Prostate gland (tissue), 2 donors: ENCODE measurements at regions not wholly inside any gene's neighbourhood (a gene's known extent, or its start where the extent isn't known, plus 50 kb on each side); places are given as distances from the start of the nearest gene placed in this dataset.

Experiments
- DNase-seq: peaks from one replicate; pipeline ENCODE4 v3.0.0-alpha.2; 2019; ENCODE audit warnings: low spot score
- H3K27ac ChIP-seq, 2 donors: fragments of 200-600 bp; sonication (generic); 2 replicates each; pipeline ENCODE4 v1.5.1; 2017 to 2019
- H3K27me3 ChIP-seq: fragments of 200-600 bp; sonication (generic); replicated peaks from 2 replicates; pipeline ENCODE4 v1.5.1; 2019; ENCODE audit not compliant: insufficient read depth
- H3K36me3 ChIP-seq, 2 donors: fragments of 200-600 bp; sonication (generic); 1 replicate in 1 of 2; 2 replicates in 1 of 2; pipeline versions ENCODE4 v1.5.1 to v1.8.1; 2017 to 2019
- H3K4me1 ChIP-seq: fragments of 200-600 bp; sonication (generic); replicated peaks from 2 replicates; pipeline ENCODE4 v1.5.1; 2019
- H3K4me3 ChIP-seq, 2 donors: fragments of 200-600 bp; sonication (generic); 2 replicates each; pipeline ENCODE4 v1.5.1; 2017 to 2019
- H3K9me3 ChIP-seq: fragments of 200-600 bp; sonication (generic); 2 replicates; pipeline ENCODE4 v1.5.1; 2017
- CTCF ChIP-seq, 4 experiments: fragments of 200-600 bp in 2 of 4; fragments of 450-650 bp in 2 of 4; sonication (generic) in 2 of 4; IDR thresholded peaks; 1 replicate in 3 of 4; 2 replicates in 1 of 4; pipeline ENCODE4 v1.5.1; 2016 to 2019; ENCODE audit warnings: antibody characterized with exemption in 4 of 4, mild to moderate bottlenecking in 2 of 4, moderate library complexity in 2 of 4
- POLR2A ChIP-seq: fragments of 450-650 bp; IDR thresholded peaks from one replicate; pipeline ENCODE4 v1.6.1; 2016; ENCODE audit warnings: antibody characterized with exemption, mild to moderate bottlenecking
- POLR2AphosphoS5 ChIP-seq: sonication (generic); formaldehyde crosslinking; IDR thresholded peaks from one replicate; pipeline ENCODE4 v1.6.1; 2017; ENCODE audit warnings: antibody characterized with exemption
- WGBS: methylation state at CpG from one replicate; pipeline ENCODE4 v1.1.5; 2018; 5-methylcytosine and 5-hydroxymethylcytosine counted together
- intact Hi-C: fragments of 100-400 bp; cut with DNase I; formaldehyde crosslinking; loops from one replicate; pipeline ENCODE4 v1.14.2; 2022

- Histone ChIP-seq H3K27ac (no peak overlapping the region), H3K4me1 (no peaks in the 10 kb centered on the region), H3K4me3 (no peak overlapping the region), H3K9me3 (no peaks in the 10 kb centered on the region), H3K36me3 (no peaks in the 10 kb centered on the region), H3K27me3 (no peaks in the 10 kb centered on the region)
- no peak for TF ChIP-seq POLR2AphosphoS5
- no peak for TF ChIP-seq POLR2A
- TF ChIP-seq CTCF (IDR thresholded peaks at IDR 0.05) = no peak
- intact Hi-C loops = no loop called here
- DNase-seq = no peak
- 85% methylated on average over 3 of the region's 3 CpGs for WGBS
Observed at GRCh38 chr20:48211238-48211637, 426.0 kb upstream of the SULF2 start.

GRCh38 chr20:48210111-48211027, 425.1 kb upstream of the SULF2 start:
- no peak for TF ChIP-seq POLR2A
- no peaks in the 10 kb centered on the region for H3K36me3 ChIP-seq
- no peaks in the 10 kb centered on the region for H3K9me3 ChIP-seq
- DNase-seq = no peak
- intact Hi-C loops = no loop called here
- no peaks in the 10 kb centered on the region for H3K27me3 ChIP-seq
- no peaks in the 10 kb centered on the region for H3K4me1 ChIP-seq
- no peak overlapping the region for H3K4me3 ChIP-seq
- H3K27ac ChIP-seq = no peak overlapping the region
- WGBS = 82% methylated on average over 25 of the region's 27 CpGs

DNA sequence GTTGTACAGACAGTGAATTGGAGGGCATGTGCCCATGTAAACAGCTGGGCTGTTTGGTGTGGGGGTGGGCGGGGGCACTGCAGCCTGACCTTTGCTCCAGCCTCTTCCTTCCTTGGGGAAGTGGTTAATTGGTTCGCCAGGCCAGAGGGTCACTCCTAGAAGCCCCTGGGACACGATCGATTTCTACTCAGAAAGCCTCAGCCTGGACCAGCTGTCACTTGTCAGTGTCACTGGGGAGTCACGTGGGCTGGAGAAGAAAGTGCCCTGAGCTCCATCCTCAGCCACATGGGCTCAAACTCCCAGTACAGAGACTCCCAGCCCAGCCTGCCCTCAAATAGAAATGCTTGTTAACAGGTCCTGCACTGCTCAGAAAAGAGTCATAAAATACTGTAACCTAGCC, 423.8 kb upstream of the SULF2 start:
- WGBS = 53% methylated on average over 3 of the region's 5 CpGs
- DNase-seq = no peak
- no peak overlapping the region for H3K27ac ChIP-seq
- H3K9me3 ChIP-seq = no peaks in the 10 kb centered on the region
- no peaks in the 10 kb centered on the region for H3K36me3 ChIP-seq
- intact Hi-C loops = no loop called here
- no peaks in the 10 kb centered on the region for H3K27me3 ChIP-seq
- H3K4me1 ChIP-seq = no peaks in the 10 kb centered on the region
- no peak for TF ChIP-seq CTCF (IDR thresholded peaks at IDR 0.05)
- no peak for TF ChIP-seq POLR2AphosphoS5
- no peak for TF ChIP-seq POLR2A
- H3K4me3 ChIP-seq = no peak overlapping the region

DNA sequence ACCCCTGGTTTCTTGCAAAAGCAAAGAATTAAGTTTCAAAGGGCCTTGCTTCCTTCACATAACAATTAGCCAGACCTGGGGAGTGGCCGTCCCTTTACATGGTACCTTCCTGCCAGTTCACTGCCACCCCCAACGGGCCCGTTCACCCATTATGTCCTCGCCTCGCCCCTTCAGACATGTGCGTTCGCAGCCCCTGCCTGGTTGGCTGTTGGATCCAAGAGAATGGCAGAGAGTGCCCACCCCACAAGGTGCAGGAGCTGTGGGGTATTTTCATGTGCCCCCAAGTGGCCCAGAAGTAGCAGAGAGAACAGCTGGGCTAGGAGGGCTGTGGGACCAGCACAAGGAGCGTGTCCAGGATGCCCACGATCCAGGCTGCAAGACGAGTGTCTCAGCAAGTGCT, 422.9 kb upstream of the SULF2 start:
- H3K4me3 ChIP-seq = no peak overlapping the region
- 93% methylated on average over 10 of the region's 10 CpGs for WGBS
- no peak for TF ChIP-seq CTCF (IDR thresholded peaks at IDR 0.05)
- no peak for TF ChIP-seq POLR2A
- no peak for TF ChIP-seq POLR2AphosphoS5
- no peak overlapping the region for H3K27ac ChIP-seq
- H3K9me3 ChIP-seq = no peaks in the 10 kb centered on the region
- DNase-seq = no peak
- H3K36me3 ChIP-seq = no peaks in the 10 kb centered on the region
- no peaks in the 10 kb centered on the region for H3K4me1 ChIP-seq
- intact Hi-C loops = no loop called here
- H3K27me3 ChIP-seq = no peaks in the 10 kb centered on the region

GRCh38 chr20:48207505-48207904, 422.2 kb upstream of the SULF2 start:
- no peaks in the 10 kb centered on the region for H3K9me3 ChIP-seq
- H3K36me3 ChIP-seq = no peaks in the 10 kb centered on the region
- H3K4me3 ChIP-seq = no peak overlapping the region
- no peak for DNase-seq
- H3K4me1 ChIP-seq = no peaks in the 10 kb centered on the region
- WGBS = 81% methylated on average over 4 of the region's 4 CpGs
- no peaks in the 10 kb centered on the region for H3K27me3 ChIP-seq
- intact Hi-C loops = no loop called here
- no peak overlapping the region for H3K27ac ChIP-seq
- TF ChIP-seq POLR2AphosphoS5 (no peak), POLR2A (no peak), CTCF (IDR thresholded peaks at IDR 0.05) (no peak)
